GM23338 (cell line): ENCODE measurements at regions not wholly inside any gene's neighbourhood (a gene's known extent, or its start where the extent isn't known, plus 50 kb on each side); places are given as distances from the start of the nearest gene placed in this dataset.

Source experiments
- ATAC-seq: fragments of 200-7000 bp; cut with Tn5 transposase; 3 replicates; pipeline ENCODE4 v1.9.1; 2020
- DNase-seq: peaks from one replicate; pipeline ENCODE4 v3.0.0-alpha.2; 2015; ENCODE audit warnings: low spot score
- H2AFZ ChIP-seq: fragments of 200-600 bp; sonication (generic); 2 replicates; pipeline ENCODE4 v1.8.0; 2016; ENCODE audit warnings: antibody characterized with exemption, mild to moderate bottlenecking, moderate library complexity
- H3F3A ChIP-seq: fragments of 200-600 bp; sonication (generic); replicated peaks from 2 replicates; pipeline ENCODE4 v1.8.0; 2017; ENCODE audit warnings: antibody characterized with exemption, mixed run types, low read depth
- H3K27ac ChIP-seq: fragments of 200-600 bp; sonication (generic); 2 replicates; pipeline ENCODE4 v1.6.1; 2016; ENCODE audit warnings: low read depth
- H3K27me3 ChIP-seq: fragments of 200-600 bp; sonication (generic); 2 replicates; pipeline ENCODE4 v1.8.0; 2016; ENCODE audit warnings: mild to moderate bottlenecking, mixed run types, moderate library complexity; ENCODE audit not compliant: insufficient read depth
- H3K36me3 ChIP-seq: fragments of 200-600 bp; sonication (generic); 2 replicates; pipeline ENCODE4 v1.8.0; 2016; ENCODE audit warnings: mild to moderate bottlenecking; ENCODE audit not compliant: insufficient read depth
- H3K4me1 ChIP-seq: fragments of 200-600 bp; sonication (generic); 2 replicates; pipeline ENCODE4 v1.8.0; 2016; ENCODE audit warnings: mild to moderate bottlenecking, moderate library complexity; ENCODE audit not compliant: insufficient read depth
- H3K4me2 ChIP-seq: fragments of 200-600 bp; sonication (generic); 2 replicates; pipeline ENCODE4 v1.7.1; 2017; ENCODE audit warnings: mixed run types
- H3K4me3 ChIP-seq: fragments of 200-600 bp; sonication (generic); 2 replicates; pipeline ENCODE4 v1.6.1; 2016; ENCODE audit warnings: mixed run types
- H3K79me2 ChIP-seq: fragments of 200-600 bp; sonication (generic); replicated peaks from 2 replicates; pipeline ENCODE4 v1.8.0; 2017; ENCODE audit warnings: mild to moderate bottlenecking; ENCODE audit not compliant: insufficient read depth
- H3K9me2 ChIP-seq: fragments of 200-600 bp; sonication (generic); 2 replicates; pipeline ENCODE4 v1.8.0; 2017; ENCODE audit not compliant: insufficient read depth
- H4K20me1 ChIP-seq: fragments of 200-600 bp; sonication (generic); replicated peaks from 2 replicates; pipeline ENCODE4 v1.8.0; 2017; ENCODE audit warnings: mild to moderate bottlenecking; ENCODE audit not compliant: insufficient read depth
- H3K27ac Mint-ChIP-seq: 2 replicates; pipeline ENCODE4 v1.8.0; 2020; ENCODE audit warnings: inconsistent platforms, mild to moderate bottlenecking, moderate library complexity, mixed read lengths
- H3K27me3 Mint-ChIP-seq: 3 replicates; pipeline ENCODE4 v1.8.0; 2022; ENCODE audit warnings: low read depth, mild to moderate bottlenecking, moderate library complexity, mixed read lengths, inconsistent platforms; ENCODE audit not compliant: insufficient read depth, poor library complexity
- H3K36me3 Mint-ChIP-seq: 3 replicates; pipeline ENCODE4 v1.8.0; 2021; ENCODE audit warnings: low read depth, mild to moderate bottlenecking, inconsistent platforms, moderate library complexity, mixed read lengths
- H3K4me1 Mint-ChIP-seq: 3 replicates; pipeline ENCODE4 v1.8.0; 2020; ENCODE audit warnings: mild to moderate bottlenecking, inconsistent platforms, mixed read lengths
- H3K4me3 Mint-ChIP-seq: 3 replicates; pipeline ENCODE4 v1.8.0; 2021; ENCODE audit warnings: moderate library complexity, mild to moderate bottlenecking, inconsistent platforms, mixed read lengths
- H3K9me3 Mint-ChIP-seq: 3 replicates; pipeline ENCODE4 v1.8.0; 2020; ENCODE audit warnings: moderate library complexity, mild to moderate bottlenecking, inconsistent platforms, mixed read lengths
- CREB1 ChIP-seq: fragments of 250-450 bp; sonication (Bioruptor Pico); IDR thresholded peaks from 2 replicates; pipeline ENCODE4 v1.5.0; 2020; ENCODE audit warnings: low read depth, mild to moderate bottlenecking, moderate library complexity
- CTCF ChIP-seq, 2 experiments: fragments of 200-600 bp in 1 of 2; sonication (generic) in 1 of 2; conservative IDR thresholded peaks; 2 replicates each; pipeline versions ENCODE4 v1.5.1 to v1.6.1; 2016 to 2017; ENCODE audit warnings: antibody characterized with exemption in 2 of 2, low read depth in 2 of 2, mild to moderate bottlenecking in 2 of 2, moderate library complexity in 1 of 2
- ETS1 ChIP-seq: IDR thresholded peaks from 2 replicates; pipeline ENCODE4 v1.6.1; 2016; ENCODE audit warnings: antibody characterized with exemption
- EZH2 ChIP-seq: fragments of 200-600 bp; sonication (generic); IDR thresholded peaks from one replicate; pipeline ENCODE4 v1.8.0; 2017; ENCODE audit warnings: antibody characterized with exemption, mild to moderate bottlenecking, low read depth; ENCODE audit not compliant: unreplicated experiment
- JUNB ChIP-seq: IDR thresholded peaks from one replicate; pipeline ENCODE4 v1.6.1; 2016; ENCODE audit warnings: antibody characterized with exemption; ENCODE audit not compliant: unreplicated experiment
- NANOG ChIP-seq: IDR thresholded peaks from 2 replicates; pipeline ENCODE4 v1.6.1; 2016; ENCODE audit warnings: antibody characterized with exemption, borderline replicate concordance
- POLR2AphosphoS5 ChIP-seq: IDR thresholded peaks from 2 replicates; pipeline ENCODE4 v1.6.1; 2016; ENCODE audit warnings: antibody characterized with exemption, low read depth
- REST ChIP-seq: IDR thresholded peaks from one replicate; pipeline ENCODE4 v1.6.1; 2018; ENCODE audit warnings: antibody characterized with exemption; ENCODE audit not compliant: unreplicated experiment
- STAT1 ChIP-seq: IDR thresholded peaks from one replicate; pipeline ENCODE4 v1.6.1; 2016; ENCODE audit warnings: antibody characterized with exemption; ENCODE audit not compliant: unreplicated experiment
- ZNF114 ChIP-seq: fragments of 250-450 bp; sonication (Bioruptor Pico); IDR thresholded peaks from 2 replicates; pipeline ENCODE4 v1.5.0; 2020; ENCODE audit warnings: mild to moderate bottlenecking, moderate library complexity
- ZNF331 ChIP-seq: fragments of 250-450 bp; sonication (Bioruptor Pico); IDR thresholded peaks from 2 replicates; pipeline ENCODE4 v1.5.0; 2020; ENCODE audit warnings: low read depth, mild to moderate bottlenecking, moderate library complexity
- ZNF462 ChIP-seq: fragments of 250-450 bp; sonication (Bioruptor Pico); IDR thresholded peaks from 2 replicates; pipeline ENCODE4 v1.5.0; 2020; ENCODE audit warnings: mild to moderate bottlenecking, moderate library complexity

GRCh38 chr7:25852211-25852938 lies 299.6 kb upstream of the NFE2L3 start:
- Mint-ChIP-seq H3K36me3 (no peaks in the 10 kb centered on the region), H3K27me3 (peaks cover 33% of the 10 kb centered on the region), H3K4me1 (peaks cover 24% of the 10 kb centered on the region), H3K9me3 (no peaks in the 10 kb centered on the region), H3K27ac (no peak overlapping the region), H3K4me3 (peak overlapping the region; percentile 74)
- DNase-seq (peak; percentile 64), ATAC-seq (peak; percentile 6)
- Histone ChIP-seq H2AFZ (peak overlapping the region; percentile 92), H3K36me3 (no peaks in the 10 kb centered on the region), H3K4me2 (peak overlapping the region; percentile 81), H3F3A (peaks cover 3% of the 10 kb centered on the region; the same call in 1 of the 2 replicates), H4K20me1 (no peaks in the 10 kb centered on the region), H3K4me1 (peaks cover 22% of the 10 kb centered on the region), H3K9me2 (no peaks in the 10 kb centered on the region), H3K4me3 (peak overlapping the region; percentile 62), H3K27ac (no peak overlapping the region), H3K27me3 (peaks cover 44% of the 10 kb centered on the region), H3K79me2 (no peaks in the 10 kb centered on the region)
- TF ChIP-seq REST (no peak), CTCF (conservative IDR thresholded peaks at IDR 0.05; ENCODE audit: low read depth in 2 of 2) (no peak), POLR2AphosphoS5 (no peak), ZNF331 (CRISPR knock-in tag) (no peak), ETS1 (peak; percentile 17; the same call in 1 of the 2 replicates), STAT1 (no peak), ZNF462 (CRISPR knock-in tag) (no peak), EZH2 (peak; percentile 36), CREB1 (no peak), ZNF114 (CRISPR knock-in tag) (no peak), NANOG (no peak), JUNB (no peak)
